CD1c-positive myeloid dendritic cell (primary cell): ENCODE measurements at regions not wholly inside any gene's neighbourhood (a gene's known extent, or its start where the extent isn't known, plus 50 kb on each side); places are given as distances from the start of the nearest gene placed in this dataset.
"Not testable (repeated sequence)": the region's sequence is repeated elsewhere in the genome, so short reads cannot be mapped to it uniquely, and the experiment has no call there.

Experiments
- DNase-seq: peaks from one replicate; pipeline ENCODE4 v3.0.0-alpha.2; 2016; ENCODE audit errors: extremely low spot score

- no peak for DNase-seq
Observed at GRCh38 chr1:118828038-118828437, 160.1 kb downstream of the TBX15 start.

GRCh38 chr1:118827636-118828035 is 160.5 kb downstream of the TBX15 start:
- no peak for DNase-seq

GRCh38 chr1:118827207-118827606 is 160.9 kb downstream of the TBX15 start:
- DNase-seq, result no peak

GRCh38 chr1:118826669-118827068 is 161.5 kb downstream of the TBX15 start:
- no peak for DNase-seq

GRCh38 chr1:118825619-118826018 is 162.5 kb downstream of the TBX15 start:
- DNase-seq, result no peak

GRCh38 chr1:118821801-118822200 is 166.3 kb downstream of the TBX15 start:
- no peak for DNase-seq

GRCh38 chr1:118820864-118821263 is 167.3 kb downstream of the TBX15 start:
- no peak for DNase-seq

- no peak for DNase-seq
Observed at GRCh38 chr1:118815909-118816308, 172.2 kb downstream of the TBX15 start.

GRCh38 chr1:118812555-118812954 is 175.6 kb downstream of the TBX15 start:
- DNase-seq, result no peak

- no peak for DNase-seq
Observed at GRCh38 chr1:118811156-118811555, 177.0 kb downstream of the TBX15 start.

GRCh38 chr1:118809586-118809985 is 178.6 kb downstream of the TBX15 start:
- DNase-seq, result no peak

GRCh38 chr1:118803128-118803527 is 185.0 kb downstream of the TBX15 start:
- not testable (repeated sequence) for DNase-seq

- DNase-seq, result no peak
Observed at GRCh38 chr1:118791094-118791691, 196.9 kb downstream of the TBX15 start.

GRCh38 chr1:118788463-118788862 is 199.7 kb downstream of the TBX15 start:
- DNase-seq, result no peak

GRCh38 chr1:118786454-118787155 is 201.5 kb downstream of the TBX15 start:
- no peak for DNase-seq

GRCh38 chr1:118785246-118785645 is 202.9 kb downstream of the TBX15 start:
- no peak for DNase-seq

- no peak for DNase-seq
Observed at GRCh38 chr1:118783095-118783758, 204.9 kb downstream of the TBX15 start.

- DNase-seq, result no peak
Observed at GRCh38 chr1:118773656-118774055, 214.5 kb downstream of the TBX15 start.

- no peak for DNase-seq
Observed at GRCh38 chr1:118767971-118768370, 220.2 kb downstream of the TBX15 start.

GRCh38 chr1:118753976-118754375 is 234.2 kb downstream of the TBX15 start:
- no peak for DNase-seq

- DNase-seq, result no peak
Observed at GRCh38 chr1:118751166-118751565, 237.0 kb downstream of the TBX15 start.

- DNase-seq, result no peak
Observed at GRCh38 chr1:118744420-118744819, 243.7 kb downstream of the TBX15 start.

- DNase-seq, result no peak
Observed at GRCh38 chr1:118739501-118739900, 248.6 kb downstream of the TBX15 start.
